OCI-LY3 (cell line): ENCODE measurements at regions not wholly inside any gene's neighbourhood (a gene's known extent, or its start where the extent isn't known, plus 50 kb on each side); places are given as distances from the start of the nearest gene placed in this dataset.

Source experiments
- H2AFZ ChIP-seq: fragments of 200-600, 300-600 bp; shearing (Covaris generic); 2 replicates; pipeline ENCODE4 v1.6.0; 2014; ENCODE audit warnings: antibody characterized with exemption, low read depth, low read length
- H3K27ac ChIP-seq: fragments of 200-600, 300-600 bp; sonication (generic); 2 replicates; pipeline ENCODE4 v1.5.1; 2014; ENCODE audit warnings: mild to moderate bottlenecking, low read length, moderate library complexity, mixed read lengths
- H3K27me3 ChIP-seq: fragments of 200-600, 300-600 bp; sonication (generic); 2 replicates; pipeline ENCODE4 v1.6.1; 2014; ENCODE audit warnings: low read depth, low read length, mixed read lengths
- H3K36me3 ChIP-seq: fragments of 200-600, 300-600 bp; sonication (generic); replicated peaks from 2 replicates; pipeline ENCODE3; 2014; ENCODE audit warnings: low read depth, low read length, mixed read lengths
- H3K4me1 ChIP-seq: fragments of 300-600, 200-600 bp; sonication (generic); 2 replicates; pipeline ENCODE4 v1.6.1; 2014; ENCODE audit warnings: low read length, mixed read lengths
- H3K4me2 ChIP-seq: fragments of 200-600, 300-600 bp; sonication (generic); 2 replicates; pipeline ENCODE4 v1.6.1; 2014; ENCODE audit warnings: low read length, mixed read lengths
- H3K4me3 ChIP-seq: fragments of 300-600, 200-600 bp; sonication (generic); 2 replicates; pipeline ENCODE4 v1.5.1; 2014; ENCODE audit warnings: antibody characterized with exemption, mild to moderate bottlenecking, low read length, moderate library complexity
- H3K79me2 ChIP-seq: fragments of 300-600, 200-600 bp; shearing (Covaris generic); 2 replicates; pipeline ENCODE4 v1.6.1; 2014; ENCODE audit warnings: mild to moderate bottlenecking, low read length, mixed read lengths
- H3K9ac ChIP-seq: fragments of 300-600, 200-600 bp; shearing (Covaris generic); 2 replicates; pipeline ENCODE4 v1.6.0; 2014; ENCODE audit warnings: mild to moderate bottlenecking, low read length, moderate library complexity
- H3K9me3 ChIP-seq: fragments of 200-600, 300-600 bp; shearing (Covaris generic); 2 replicates; pipeline ENCODE4 v1.6.1; 2014; ENCODE audit warnings: low read length, mixed read lengths; ENCODE audit not compliant: insufficient read depth
- H4K20me1 ChIP-seq: fragments of 200-600, 300-600 bp; sonication (generic); 2 replicates; pipeline ENCODE4 v1.6.1; 2016; ENCODE audit warnings: low read length, mixed read lengths; ENCODE audit not compliant: insufficient read depth
- EZH2phosphoT487 ChIP-seq: fragments of 200-600 bp; shearing (Covaris generic); IDR thresholded peaks from 2 replicates; pipeline ENCODE4 v1.6.1; 2018; ENCODE audit warnings: antibody characterized with exemption, mixed run types, low read depth
- TF ChIP-seq, protein P1 (sequence below): fragments of 200-600, 300-600 bp; sonication (generic); IDR thresholded peaks from 2 replicates; pipeline ENCODE4 v1.5.1; 2014; ENCODE audit warnings: antibody characterized with exemption, low read length, low read depth

- H3K4me1 ChIP-seq: no peaks in the 10 kb centered on the region
- no peaks in the 10 kb centered on the region for H3K79me2 ChIP-seq
- no peaks in the 10 kb centered on the region for H3K36me3 ChIP-seq
- no peak overlapping the region for H3K9ac ChIP-seq
- no peak overlapping the region for H3K4me3 ChIP-seq
- no peak overlapping the region for H3K4me2 ChIP-seq
- no peaks in the 10 kb centered on the region for H4K20me1 ChIP-seq
- no peak overlapping the region for H3K27ac ChIP-seq
- H2AFZ ChIP-seq: no peak overlapping the region
- no peak for TF ChIP-seq EZH2phosphoT487
- TF ChIP-seq, protein P1, sequence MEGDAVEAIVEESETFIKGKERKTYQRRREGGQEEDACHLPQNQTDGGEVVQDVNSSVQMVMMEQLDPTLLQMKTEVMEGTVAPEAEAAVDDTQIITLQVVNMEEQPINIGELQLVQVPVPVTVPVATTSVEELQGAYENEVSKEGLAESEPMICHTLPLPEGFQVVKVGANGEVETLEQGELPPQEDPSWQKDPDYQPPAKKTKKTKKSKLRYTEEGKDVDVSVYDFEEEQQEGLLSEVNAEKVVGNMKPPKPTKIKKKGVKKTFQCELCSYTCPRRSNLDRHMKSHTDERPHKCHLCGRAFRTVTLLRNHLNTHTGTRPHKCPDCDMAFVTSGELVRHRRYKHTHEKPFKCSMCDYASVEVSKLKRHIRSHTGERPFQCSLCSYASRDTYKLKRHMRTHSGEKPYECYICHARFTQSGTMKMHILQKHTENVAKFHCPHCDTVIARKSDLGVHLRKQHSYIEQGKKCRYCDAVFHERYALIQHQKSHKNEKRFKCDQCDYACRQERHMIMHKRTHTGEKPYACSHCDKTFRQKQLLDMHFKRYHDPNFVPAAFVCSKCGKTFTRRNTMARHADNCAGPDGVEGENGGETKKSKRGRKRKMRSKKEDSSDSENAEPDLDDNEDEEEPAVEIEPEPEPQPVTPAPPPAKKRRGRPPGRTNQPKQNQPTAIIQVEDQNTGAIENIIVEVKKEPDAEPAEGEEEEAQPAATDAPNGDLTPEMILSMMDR: no peak
- no peaks in the 10 kb centered on the region for H3K9me3 ChIP-seq
- no peaks in the 10 kb centered on the region for H3K27me3 ChIP-seq
Observed at GRCh38 chr4:178781779-178782178, 1339.5 kb upstream of the AGA start.

DNA sequence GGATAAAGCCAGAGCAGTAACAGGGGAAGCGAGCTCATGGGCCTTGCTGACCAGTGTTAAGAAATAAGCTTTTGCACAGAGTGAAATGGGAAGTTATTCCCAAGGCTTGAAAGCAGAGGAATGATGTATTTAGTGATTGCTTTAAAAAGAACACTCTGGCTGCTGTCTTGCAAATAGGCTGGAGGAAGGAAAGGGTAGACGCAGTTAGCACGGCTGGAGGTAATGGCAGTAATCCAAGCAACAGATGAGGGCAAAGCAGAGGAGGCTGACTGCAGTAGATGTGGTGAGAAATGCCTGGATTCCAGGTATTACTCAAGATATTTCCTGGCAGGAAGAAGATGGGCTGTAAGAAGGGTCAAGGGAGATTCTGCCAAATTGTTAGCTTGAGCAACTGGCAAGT, 1342.3 kb upstream of the AGA start:
- Histone ChIP-seq H3K36me3 (no peaks in the 10 kb centered on the region), H2AFZ (no peak overlapping the region), H3K4me3 (no peak overlapping the region), H4K20me1 (no peaks in the 10 kb centered on the region), H3K79me2 (no peaks in the 10 kb centered on the region), H3K4me1 (peaks cover 3% of the 10 kb centered on the region; the same call in 1 of the 2 replicates), H3K27me3 (no peaks in the 10 kb centered on the region), H3K9ac (no peak overlapping the region), H3K4me2 (no peak overlapping the region), H3K9me3 (no peaks in the 10 kb centered on the region), H3K27ac (no peak overlapping the region)
- TF ChIP-seq, protein P1: no peak
- TF ChIP-seq EZH2phosphoT487: no peak

GRCh38 chr4:178789279-178789678, 1347.0 kb upstream of the AGA start:
- Histone ChIP-seq H3K27ac (no peak overlapping the region), H3K27me3 (no peaks in the 10 kb centered on the region), H3K36me3 (no peaks in the 10 kb centered on the region), H3K4me3 (no peak overlapping the region), H2AFZ (no peak overlapping the region), H3K4me2 (no peak overlapping the region), H3K9ac (no peak overlapping the region), H4K20me1 (no peaks in the 10 kb centered on the region), H3K79me2 (no peaks in the 10 kb centered on the region), H3K9me3 (no peaks in the 10 kb centered on the region), H3K4me1 (peaks cover 3% of the 10 kb centered on the region; the same call in 1 of the 2 replicates)
- TF ChIP-seq, protein P1: no peak
- no peak for TF ChIP-seq EZH2phosphoT487

DNA sequence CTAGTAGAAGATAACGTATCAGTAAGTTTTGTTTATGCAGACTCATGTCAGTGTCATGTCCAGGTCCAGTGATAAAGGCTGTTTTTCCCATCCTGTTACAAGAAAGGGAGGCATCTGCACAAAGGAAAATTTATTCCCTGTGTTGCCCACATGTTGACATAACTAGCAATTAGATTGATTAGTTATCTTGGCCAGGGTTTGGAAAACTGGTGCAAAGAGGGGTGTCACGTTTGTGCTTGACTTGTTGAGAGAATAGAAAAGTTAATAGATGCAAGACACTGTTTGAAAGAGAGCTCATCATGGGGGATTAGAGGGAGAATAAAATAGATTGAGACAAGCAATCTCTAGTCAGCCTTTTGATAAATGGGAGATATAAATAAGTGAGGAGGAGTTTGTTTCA, 1357.0 kb upstream of the AGA start:
- no peaks in the 10 kb centered on the region for H4K20me1 ChIP-seq
- no peaks in the 10 kb centered on the region for H3K9me3 ChIP-seq
- H3K9ac ChIP-seq: no peak overlapping the region
- no peak overlapping the region for H3K4me2 ChIP-seq
- H3K79me2 ChIP-seq: no peaks in the 10 kb centered on the region
- H3K4me1 ChIP-seq: no peaks in the 10 kb centered on the region
- no peak overlapping the region for H3K4me3 ChIP-seq
- no peak overlapping the region for H3K27ac ChIP-seq
- H3K27me3 ChIP-seq: no peaks in the 10 kb centered on the region
- no peak overlapping the region for H2AFZ ChIP-seq
- no peaks in the 10 kb centered on the region for H3K36me3 ChIP-seq
- TF ChIP-seq, protein P1: no peak
